Tibial nerve (tissue), 4 donors: ENCODE measurements at regions not wholly inside any gene's neighbourhood (a gene's known extent, or its start where the extent isn't known, plus 50 kb on each side); places are given as distances from the start of the nearest gene placed in this dataset.

ENCODE experiments used
- DNase-seq, 2 donors: peaks; one replicate each; pipeline ENCODE4 v3.0.0-alpha.2; 2019; ENCODE audit warnings: low spot score in 2 of 2
- H3K27ac ChIP-seq, 4 donors: fragments of 200-600 bp; sonication (generic) in 3 of 4; one replicate each; pipeline ENCODE4 v1.5.1; 2017 to 2019; ENCODE audit warnings: mild to moderate bottlenecking in 1 of 4
- H3K27me3 ChIP-seq, 2 donors: fragments of 200-600 bp; sonication (generic) in 1 of 2; one replicate each; pipeline versions ENCODE4 v1.5.1 to v1.6.0; 2017 to 2019
- H3K36me3 ChIP-seq, 3 donors: fragments of 200-600 bp; sonication (generic); one replicate each; pipeline ENCODE4 v1.5.1; 2018 to 2019
- H3K4me1 ChIP-seq, 4 donors: fragments of 200-600 bp; sonication (generic) in 3 of 4; one replicate each; pipeline ENCODE4 v1.5.1; 2017 to 2019
- H3K4me3 ChIP-seq, 4 donors: fragments of 200-600 bp; sonication (generic) in 3 of 4; one replicate each; pipeline ENCODE4 v1.5.1; 2017 to 2019; ENCODE audit warnings: mild to moderate bottlenecking in 1 of 4, moderate library complexity in 1 of 4
- H3K9me3 ChIP-seq, 4 donors: fragments of 200-600 bp; sonication (generic) in 3 of 4; one replicate each; pipeline ENCODE4 v1.5.1; 2017 to 2019
- CTCF ChIP-seq, 5 experiments: fragments of 200-600 bp in 3 of 5; fragments of 450-650 bp in 2 of 5; sonication (generic) in 3 of 5; IDR thresholded peaks; one replicate each; pipeline ENCODE4 v1.5.1; 2016 to 2019; ENCODE audit warnings: antibody characterized with exemption in 5 of 5, mild to moderate bottlenecking in 3 of 5, moderate library complexity in 2 of 5
- EP300 ChIP-seq, 2 donors: sonication (generic); formaldehyde crosslinking; IDR thresholded peaks; one replicate each; pipeline ENCODE4 v1.6.1; 2017; ENCODE audit warnings: antibody characterized with exemption in 2 of 2, mild to moderate bottlenecking in 1 of 2
- POLR2A ChIP-seq, 2 donors: fragments of 450-650 bp; IDR thresholded peaks; one replicate each; pipeline ENCODE4 v1.6.1; 2017; ENCODE audit warnings: antibody characterized with exemption in 2 of 2, mild to moderate bottlenecking in 2 of 2, moderate library complexity in 2 of 2
- WGBS, 2 donors: methylation state at CpG; one replicate each; pipeline ENCODE4 v1.1.5; 2018; 5-methylcytosine and 5-hydroxymethylcytosine counted together

GRCh38 chr5:92455011-92455410, 1071.9 kb upstream of the ARRDC3 start:
- Histone ChIP-seq H3K4me3 (no peak overlapping the region), H3K4me1 (no peaks in the 10 kb centered on the region), H3K36me3 (no peaks in the 10 kb centered on the region), H3K27ac (no peak overlapping the region), H3K27me3 (no peaks in the 10 kb centered on the region), H3K9me3 (no peaks in the 10 kb centered on the region)
- 78% methylated on average over 3 of the region's 3 CpGs for WGBS, 2 donors
- no peak for TF ChIP-seq EP300 (IDR thresholded peaks at IDR 0.05)
- DNase-seq = no peak

GRCh38 chr5:92444888-92445287, 1061.8 kb upstream of the ARRDC3 start:
- Histone ChIP-seq H3K36me3 (no peaks in the 10 kb centered on the region), H3K9me3 (peaks cover 0 to 2% (median 0%) of the 10 kb centered on the region in 4 donors), H3K27me3 (no peaks in the 10 kb centered on the region), H3K4me3 (no peak overlapping the region), H3K4me1 (no peaks in the 10 kb centered on the region), H3K27ac (no peak overlapping the region)
- 91 to 92% methylated on average over 2 of the region's 2 CpGs for WGBS, 2 donors
- TF ChIP-seq CTCF (IDR thresholded peaks at IDR 0.05) (no peak), POLR2A (IDR thresholded peaks at IDR 0.05) (no peak), EP300 (IDR thresholded peaks at IDR 0.05) (no peak)
- DNase-seq = no peak

GRCh38 chr5:92435781-92436180, 1052.7 kb upstream of the ARRDC3 start:
- no peak for DNase-seq
- Histone ChIP-seq H3K27ac (no peak overlapping the region), H3K4me1 (no peaks in the 10 kb centered on the region), H3K4me3 (no peak overlapping the region), H3K27me3 (no peaks in the 10 kb centered on the region), H3K9me3 (peaks cover 0 to 25% (median 2%) of the 10 kb centered on the region in 4 donors), H3K36me3 (no peaks in the 10 kb centered on the region)
- 84 to 100% methylated on average over 1 to 3 of the region's 3 CpGs for WGBS, 2 donors
- TF ChIP-seq CTCF (IDR thresholded peaks at IDR 0.05) (no peak), POLR2A (IDR thresholded peaks at IDR 0.05) (no peak), EP300 (IDR thresholded peaks at IDR 0.05) (no peak)

GRCh38 chr5:92429646-92430045, 1046.5 kb upstream of the ARRDC3 start:
- H3K36me3 ChIP-seq = no peaks in the 10 kb centered on the region
- no peak for DNase-seq
- no peaks in the 10 kb centered on the region for H3K27me3 ChIP-seq
- H3K27ac ChIP-seq = no peak overlapping the region
- H3K4me3 ChIP-seq = no peak overlapping the region
- WGBS, 2 donors = 68 to 75% methylated on average over 3 of the region's 3 CpGs
- TF ChIP-seq POLR2A (IDR thresholded peaks at IDR 0.05) (no peak), CTCF (IDR thresholded peaks at IDR 0.05) (no peak), EP300 (IDR thresholded peaks at IDR 0.05) (no peak)
- H3K4me1 ChIP-seq = no peaks in the 10 kb centered on the region
- peaks cover 0 to 6% (median 2%) of the 10 kb centered on the region in 4 donors for H3K9me3 ChIP-seq

GRCh38 chr5:92428415-92428814, 1045.3 kb upstream of the ARRDC3 start:
- Histone ChIP-seq H3K27ac (no peak overlapping the region), H3K4me3 (no peak overlapping the region), H3K4me1 (no peaks in the 10 kb centered on the region), H3K27me3 (no peaks in the 10 kb centered on the region), H3K9me3 (peaks cover 0 to 2% (median 0%) of the 10 kb centered on the region in 4 donors), H3K36me3 (no peaks in the 10 kb centered on the region)
- WGBS, 2 donors = 84 to 88% methylated on average over 4 of the region's 4 CpGs
- DNase-seq = no peak
- TF ChIP-seq EP300 (IDR thresholded peaks at IDR 0.05) (no peak), POLR2A (IDR thresholded peaks at IDR 0.05) (no peak), CTCF (IDR thresholded peaks at IDR 0.05) (no peak)
